GM18502 (cell line): ENCODE measurements at regions not wholly inside any gene's neighbourhood (a gene's known extent, or its start where the extent isn't known, plus 50 kb on each side); places are given as distances from the start of the nearest gene placed in this dataset.

Experiments used
- ATAC-seq: cut with Tn5 transposase; IDR thresholded peaks from one replicate; pipeline ENCODE4 v1.9.1; 2021; ENCODE audit warnings: mild to moderate bottlenecking; ENCODE audit not compliant: unreplicated experiment, poor library complexity

- ATAC-seq, result no peak
Measured at GRCh38 chr20:24738058-24738775, 210.9 kb upstream of the CST7 start.

- ATAC-seq, result peak; percentile 65
Measured at GRCh38 chr20:24738981-24739633, 210.0 kb upstream of the CST7 start.

- no peak for ATAC-seq
Measured at GRCh38 chr20:24739746-24740145, 209.3 kb upstream of the CST7 start.

- ATAC-seq, result no peak
Measured at GRCh38 chr20:24741493-24742072, 207.5 kb upstream of the CST7 start.

GRCh38 chr20:24742436-24742835 lies 206.6 kb upstream of the CST7 start:
- no peak for ATAC-seq

- ATAC-seq, result no peak
Measured at GRCh38 chr20:24742989-24743388, 206.1 kb upstream of the CST7 start.

GRCh38 chr20:24743641-24744040 lies 205.4 kb upstream of the CST7 start:
- ATAC-seq, result no peak

- no peak for ATAC-seq
Measured at GRCh38 chr20:24744747-24745146, 204.3 kb upstream of the CST7 start.

GRCh38 chr20:24745206-24745605 lies 203.9 kb upstream of the CST7 start:
- no peak for ATAC-seq

- ATAC-seq, result no peak
Measured at GRCh38 chr20:24745617-24746350, 203.3 kb upstream of the CST7 start.

- no peak for ATAC-seq
Measured at GRCh38 chr20:24746351-24746685, 202.8 kb upstream of the CST7 start.

GRCh38 chr20:24747010-24747712 lies 201.9 kb upstream of the CST7 start:
- ATAC-seq, result no peak

- no peak for ATAC-seq
Measured at GRCh38 chr20:24747881-24748595, 201.0 kb upstream of the CST7 start.

GRCh38 chr20:24751551-24751950 lies 197.5 kb upstream of the CST7 start:
- no peak for ATAC-seq

GRCh38 chr20:24752612-24753011 lies 196.5 kb upstream of the CST7 start:
- ATAC-seq, result no peak

- no peak for ATAC-seq
Measured at GRCh38 chr20:24753130-24753529, 195.9 kb upstream of the CST7 start.

- no peak for ATAC-seq
Measured at GRCh38 chr20:24754691-24755090, 194.4 kb upstream of the CST7 start.

- ATAC-seq, result no peak
Measured at GRCh38 chr20:24755411-24755922, 193.6 kb upstream of the CST7 start.

GRCh38 chr20:24756292-24757025 lies 192.6 kb upstream of the CST7 start:
- no peak for ATAC-seq
